HCT116 (cell line): ENCODE measurements at regions not wholly inside any gene's neighbourhood (a gene's known extent, or its start where the extent isn't known, plus 50 kb on each side); places are given as distances from the start of the nearest gene placed in this dataset.
"Not testable (repeated sequence)": the region's sequence is repeated elsewhere in the genome, so short reads cannot be mapped to it uniquely, and the experiment has no call there.

Source experiments
- ATAC-seq: fragments of 200-7000 bp; cut with Tn5 transposase; 2 replicates; pipeline ENCODE4 v1.9.1; 2020; ENCODE audit warnings: mild to moderate bottlenecking, moderate library complexity
- BruUV-seq: library from RNA; stranded (reverse); fragments of 400-500 nt; replicated peaks from 2 replicates; lab custom pipeline; 2021; lab: Mats Ljungman, UMichigan
- CTCF ChIA-PET: fragments of 300-600 bp; sonication (Branson Sonifier 250); formaldehyde crosslinking; loops from one replicate; lab custom pipeline; 2021; ENCODE audit warnings: antibody characterized with exemption; lab: Charles Lee
- POLR2A ChIA-PET: fragments of 300-600, 350-600 bp; sonication (Branson Sonifier 250); formaldehyde crosslinking; loops from one replicate; lab custom pipeline; 2021; ENCODE audit warnings: antibody characterized with exemption; lab: Charles Lee
- RAD21 ChIA-PET, 2 experiments: fragments of 300-600 bp; sonication (Branson Sonifier 250); formaldehyde crosslinking; loops; one replicate each; lab custom pipeline; 2023; ENCODE audit warnings: low total read pairs in 2 of 2; ENCODE audit not compliant: uncharacterized antibody in 2 of 2, unreplicated experiment in 2 of 2, low non-redundant PET in 1 of 2; lab: Charles Lee
- DNase-seq: peaks from one replicate; pipeline ENCODE4 v3.0.0-alpha.2; 2010; ENCODE audit warnings: low read depth, low spot score
- H2AFZ ChIP-seq: fragments of 200-600 bp; shearing (Covaris generic), sonication (generic); 2 replicates; pipeline ENCODE4 v1.6.1; 2017; ENCODE audit warnings: low read depth, mixed run types, mixed read lengths, antibody characterized with exemption, low read length; ENCODE audit not compliant: poor library complexity, severe bottlenecking
- H3K27ac ChIP-seq: 2 replicates; pipeline ENCODE4 v1.5.1; 2012; ENCODE audit warnings: low read depth, low read length
- H3K27me3 ChIP-seq: fragments of 200-600 bp; sonication (generic); 2 replicates; pipeline ENCODE4 v1.6.1; 2016; ENCODE audit warnings: mixed run types, low read length, mixed read lengths; ENCODE audit not compliant: insufficient read depth
- H3K36me3 ChIP-seq, 2 experiments: fragments of 200-500 bp in 1 of 2; fragments of 200-600 bp in 1 of 2; sonication (Bioruptor generic) in 1 of 2; sonication (generic) in 1 of 2; 2 replicates each; pipeline versions ENCODE4 v1.5.1 to v1.6.1; 2014 to 2016; ENCODE audit warnings: low read length in 2 of 2, inconsistent platforms in 1 of 2, mixed read lengths in 1 of 2, mixed run types in 1 of 2; ENCODE audit not compliant: insufficient read depth in 2 of 2, control insufficient read depth in 1 of 2
- H3K4me1 ChIP-seq, 2 experiments: fragments of 200-600 bp in 1 of 2; sonication (generic) in 1 of 2; 2 replicates each; pipeline versions ENCODE4 v1.5.1 to v1.6.1; 2012 to 2017; ENCODE audit warnings: low read length in 2 of 2, inconsistent platforms in 1 of 2, mild to moderate bottlenecking in 1 of 2, mixed read lengths in 1 of 2, mixed run types in 1 of 2, moderate library complexity in 1 of 2; ENCODE audit not compliant: insufficient read depth in 2 of 2, control insufficient read depth in 1 of 2
- H3K4me2 ChIP-seq: fragments of 200-600 bp; sonication (generic); 2 replicates; pipeline ENCODE4 v1.6.1; 2017; ENCODE audit warnings: mixed run types, low read length, mixed read lengths
- H3K4me3 ChIP-seq, 2 experiments: fragments of 200-600 bp in 1 of 2; sonication (generic) in 1 of 2; replicated peaks in 1 of 2; 2 replicates each; pipeline ENCODE4 v1.5.1; 2011 to 2016; ENCODE audit warnings: low read length in 2 of 2, control low read depth in 1 of 2, low read depth in 1 of 2, mild to moderate bottlenecking in 1 of 2, mixed read lengths in 1 of 2, mixed run types in 1 of 2
- H3K79me2 ChIP-seq: fragments of 200-600 bp; sonication (generic); 2 replicates; pipeline ENCODE4 v1.6.1; 2017; ENCODE audit warnings: mild to moderate bottlenecking, mixed run types, low read length, moderate library complexity, mixed read lengths; ENCODE audit not compliant: insufficient read depth
- H3K9ac ChIP-seq: fragments of 200-600 bp; sonication (generic); 2 replicates; pipeline ENCODE4 v1.6.1; 2016; ENCODE audit warnings: low read length, mixed read lengths
- H3K9me2 ChIP-seq: fragments of 200-600 bp; sonication (generic), shearing (Covaris generic); 2 replicates; pipeline ENCODE4 v1.6.1; 2017; ENCODE audit warnings: mixed run types, mild to moderate bottlenecking, moderate library complexity; ENCODE audit not compliant: insufficient read depth
- H3K9me3 ChIP-seq, 2 experiments: fragments of 200-500 bp in 1 of 2; fragments of 200-600 bp in 1 of 2; sonication (Bioruptor generic) in 1 of 2; sonication (generic) in 1 of 2; 2 replicates each; pipeline ENCODE4 v1.6.1; 2014 to 2017; ENCODE audit warnings: low read length in 2 of 2, mixed read lengths in 2 of 2, inconsistent platforms in 1 of 2, low read depth in 1 of 2, mild to moderate bottlenecking in 1 of 2, mixed run types in 1 of 2, moderate library complexity in 1 of 2; ENCODE audit not compliant: control insufficient read depth in 1 of 2, insufficient read depth in 1 of 2
- H4K20me1 ChIP-seq: fragments of 200-600 bp; sonication (generic), shearing (Covaris generic); 2 replicates; pipeline ENCODE4 v1.6.1; 2017; ENCODE audit warnings: mixed run types, mild to moderate bottlenecking, moderate library complexity; ENCODE audit not compliant: insufficient read depth
- POLR2AphosphoS5 ChIP-seq: IDR thresholded peaks from 2 replicates; pipeline ENCODE4 v1.6.1; 2011; ENCODE audit warnings: mild to moderate bottlenecking, low read depth, low read length, moderate library complexity
- REST ChIP-seq: IDR thresholded peaks from 2 replicates; pipeline ENCODE4 v1.6.1; 2012; ENCODE audit warnings: low read depth
- SIN3A ChIP-seq: IDR thresholded peaks from 2 replicates; pipeline ENCODE4 v1.6.1; 2012; ENCODE audit warnings: low read depth
- ZBTB33 ChIP-seq: IDR thresholded peaks from 2 replicates; pipeline ENCODE4 v1.6.1; 2011; ENCODE audit warnings: mild to moderate bottlenecking, low read length, moderate library complexity; ENCODE audit not compliant: insufficient replicate concordance; ENCODE audit errors: extremely low read depth
- intact Hi-C: fragments of 100-400 bp; cut with micrococcal nuclease; formaldehyde crosslinking; loops from 2 replicates; pipeline ENCODE4 v1.10.0; 2022

DNA sequence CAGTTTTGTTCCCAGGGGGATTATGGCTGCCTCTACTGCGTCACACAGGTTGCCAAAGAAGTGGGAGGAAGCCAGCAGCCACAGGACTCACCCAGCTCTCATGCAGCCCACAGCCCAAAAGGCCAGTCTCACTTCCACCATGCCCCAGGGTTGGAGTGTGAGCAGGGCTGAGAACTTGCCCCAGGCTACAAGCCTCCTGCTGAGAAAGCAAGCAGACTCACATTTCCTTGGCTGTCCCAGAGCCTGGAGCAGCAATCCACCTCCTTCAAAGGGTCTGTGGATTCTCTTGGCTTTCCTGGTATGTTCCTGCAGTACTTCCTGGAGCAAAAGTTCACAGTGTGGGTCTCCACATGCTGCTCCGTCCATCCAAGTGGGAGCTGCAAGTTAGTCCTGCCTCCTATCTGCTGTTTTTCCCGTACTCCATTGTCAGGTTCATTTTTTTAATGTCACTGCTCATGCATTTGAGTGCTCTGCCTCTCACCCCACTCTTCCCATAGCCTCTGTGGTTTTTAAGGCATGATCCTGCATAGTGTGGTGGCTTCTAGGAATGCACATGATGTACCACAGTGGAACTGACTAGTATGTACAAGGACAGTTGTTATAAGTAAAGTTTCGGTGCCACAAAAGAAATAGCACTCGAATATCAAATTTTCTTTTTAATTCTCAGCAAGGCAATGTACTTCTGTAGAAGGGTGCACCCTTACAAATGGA lies 56.2 kb upstream of the ARHGEF7 start (continued):
- TF ChIP-seq ZBTB33, result no peak
- no peak for TF ChIP-seq SIN3A
- TF ChIP-seq POLR2AphosphoS5, result no peak
- no peak for TF ChIP-seq REST

DNA sequence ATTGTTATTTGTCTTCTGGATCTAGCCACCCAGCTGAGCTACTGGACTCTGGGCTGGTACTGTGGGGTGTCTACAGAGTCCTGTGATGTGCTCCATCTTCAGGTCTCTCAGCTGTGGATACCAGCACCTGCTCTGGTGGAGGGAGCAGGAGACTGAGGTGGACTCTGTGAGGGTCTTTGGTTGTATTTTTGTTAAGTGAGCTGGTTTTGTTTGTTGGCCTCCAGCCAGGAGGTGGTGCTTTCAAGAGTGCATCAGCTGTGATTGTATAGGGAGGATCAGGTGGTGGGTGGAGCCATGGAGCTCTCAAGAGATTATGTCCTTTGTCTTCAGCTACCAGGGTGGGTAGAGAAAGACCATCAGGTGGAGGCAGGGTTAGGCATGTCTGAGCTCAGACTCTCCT lies 56.8 kb upstream of the ARHGEF7 start:
- ATAC-seq, H3K9ac ChIP-seq, DNase-seq, H3K4me2 ChIP-seq, H2AFZ ChIP-seq, H3K36me3 ChIP-seq, H3K9me3 ChIP-seq, H3K27ac ChIP-seq, RAD21 ChIA-PET, H3K79me2 ChIP-seq, H4K20me1 ChIP-seq, H3K9me2 ChIP-seq, BruUV-seq, H3K4me3 ChIP-seq, H3K27me3 ChIP-seq, POLR2A ChIA-PET: not testable (repeated sequence)
- peaks cover 0 to 13% of the 10 kb centered on the region in 2 experiments; a peak in 1 of 4 replicates for H3K4me1 ChIP-seq
- CTCF ChIA-PET, result interaction anchor here (1.8 kb wide), 1 partner anchor 9 kb away, joined by 6 read pairs; no protein-coding TSS in a partner anchor
- intact Hi-C loops, result loop anchor here (10.0 kb wide), 1 partner anchor 464 kb away; no protein-coding TSS in a partner anchor

GRCh38 chr13:111051726-111052232 lies 63.3 kb upstream of the ARHGEF7 start:
- H3K9me3 ChIP-seq, H3K27ac ChIP-seq, H3K79me2 ChIP-seq, H3K36me3 ChIP-seq, H3K27me3 ChIP-seq, H3K4me2 ChIP-seq, H3K4me3 ChIP-seq, BruUV-seq, POLR2A ChIA-PET, H3K9ac ChIP-seq, H4K20me1 ChIP-seq, H3K9me2 ChIP-seq, RAD21 ChIA-PET, DNase-seq, H2AFZ ChIP-seq, ATAC-seq: not testable (repeated sequence)
- CTCF ChIA-PET, result interaction anchor here (1.3 kb wide), 1 partner anchor 16 kb away, joined by 4 read pairs; no protein-coding TSS in a partner anchor
- intact Hi-C loops, result loop anchor here (5.0 to 10.0 kb wide), 2 partner anchors 234 to 457 kb away; no protein-coding TSS in a partner anchor
- peaks cover 0 to 15% of the 10 kb centered on the region in 2 experiments; a peak in 1 of 4 replicates for H3K4me1 ChIP-seq
